Motor neuron (in vitro differentiated cells): ENCODE measurements at regions not wholly inside any gene's neighbourhood (a gene's known extent, or its start where the extent isn't known, plus 50 kb on each side); places are given as distances from the start of the nearest gene placed in this dataset.
"Not testable (repeated sequence)": the region's sequence is repeated elsewhere in the genome, so short reads cannot be mapped to it uniquely, and the experiment has no call there.

ENCODE experiments used
- ATAC-seq, 8 experiments: fragments of 200-7000 bp; cut with Tn5 transposase; replicated peaks in 6 of 8; 2 replicates each; pipeline ENCODE4 v1.8.0; 2021; ENCODE audit warnings: mild to moderate bottlenecking in 8 of 8, moderate library complexity in 8 of 8
- H3K27ac ChIP-seq, 2 donors: fragments of 250-450 bp; sonication (Bioruptor Pico); 2 replicates each; pipeline ENCODE4 v1.9.0; 2021; ENCODE audit warnings: antibody characterized with exemption in 2 of 2, mild to moderate bottlenecking in 2 of 2, moderate library complexity in 1 of 2
- H3K4me1 ChIP-seq, 2 donors: fragments of 250-450 bp; sonication (Bioruptor Pico); replicated peaks in 1 of 2; 2 replicates each; pipeline ENCODE4 v1.6.1; 2021; ENCODE audit warnings: antibody characterized with exemption in 2 of 2, mild to moderate bottlenecking in 2 of 2, moderate library complexity in 1 of 2
- H3K4me3 ChIP-seq, 5 donors: fragments of 250-450 bp; sonication (Bioruptor Pico); 2 replicates each; pipeline ENCODE4 v1.9.0; 2021; ENCODE audit warnings: antibody characterized with exemption in 5 of 5, mild to moderate bottlenecking in 5 of 5, moderate library complexity in 4 of 5
- WGBS, 10 experiments: fragments of 450-650 bp; shearing (Covaris generic); methylation state at CpG; one replicate each; pipeline ENCODE4 v1.0.0; 2022; 5-methylcytosine and 5-hydroxymethylcytosine counted together
- in situ Hi-C, 9 experiments: fragments of 400-800 bp; cut with MboI; loops; one replicate each; pipeline ENCODE4 v1.15.0; 2021; ENCODE audit warnings: low sequenced_read_pairs in 9 of 9, low pct_unique_long_range_greater_than_20kb in 2 of 9; ENCODE audit not compliant: unreplicated experiment in 9 of 9

- peak in 4 of 8 experiments; percentile 14 to 45 (median 41) for ATAC-seq
- in situ Hi-C loops = no loop called here
- Histone ChIP-seq H3K27ac (no peak overlapping the region), H3K4me3 (no peak overlapping the region), H3K4me1 (peaks cover 4 to 34% of the 10 kb centered on the region in 2 donors)
- 0 to 83% (median 52%) methylated on average over 4 to 13 of the region's 13 CpGs for WGBS, 10 experiments
These were observed 765.5 kb upstream of the PRMT6 start for GRCh38 chr1:106290805-106291501.

GRCh38 chr1:106292130-106292529 is 764.3 kb upstream of the PRMT6 start:
- peaks cover 4 to 34% of the 10 kb centered on the region in 2 donors for H3K4me1 ChIP-seq
- no peak overlapping the region for H3K4me3 ChIP-seq
- 7 to 92% (median 80%) methylated on average over 1 to 4 of the region's 4 CpGs; no CpG with 5 or more reads in 1 of the 10 experiments for WGBS, 10 experiments
- in situ Hi-C loops = no loop called here
- no peak overlapping the region for H3K27ac ChIP-seq
- ATAC-seq = peak in 2 of 8 experiments; percentile 24 to 45

GRCh38 chr1:106296431-106296830 is 760.0 kb upstream of the PRMT6 start:
- WGBS, 10 experiments = 22 to 100% (median 89%) methylated on average over 1 of the region's 1 CpG
- peaks cover 0 to 5% of the 10 kb centered on the region in 2 donors for H3K4me1 ChIP-seq
- H3K27ac ChIP-seq = no peak overlapping the region
- H3K4me3 ChIP-seq = no peak overlapping the region
- no peak for ATAC-seq
- in situ Hi-C loops = no loop called here

GRCh38 chr1:106304106-106304505 is 752.4 kb upstream of the PRMT6 start:
- no peaks in the 10 kb centered on the region for H3K4me1 ChIP-seq
- 0 to 93% (median 62%) methylated on average over 1 to 3 of the region's 3 CpGs for WGBS, 10 experiments
- H3K27ac ChIP-seq = no peak overlapping the region
- in situ Hi-C loops = no loop called here
- ATAC-seq = no peak
- no peak overlapping the region for H3K4me3 ChIP-seq

GRCh38 chr1:106319612-106320011 is 736.9 kb upstream of the PRMT6 start:
- no peak for ATAC-seq
- Histone ChIP-seq H3K4me3 (no peak overlapping the region), H3K4me1 (no peaks in the 10 kb centered on the region), H3K27ac (no peak overlapping the region)
- 6 to 100% (median 84%) methylated on average over 2 to 3 of the region's 3 CpGs; no CpG with 5 or more reads in 1 of the 10 experiments for WGBS, 10 experiments
- in situ Hi-C loops = no loop called here

- no peak for ATAC-seq
- in situ Hi-C loops = no loop called here
- 0 to 94% (median 64%) methylated on average over 1 to 5 of the region's 5 CpGs for WGBS, 10 experiments
- no peak overlapping the region for H3K27ac ChIP-seq
- H3K4me3 ChIP-seq = no peak overlapping the region
- H3K4me1 ChIP-seq = no peaks in the 10 kb centered on the region
These were observed 730.9 kb upstream of the PRMT6 start for GRCh38 chr1:106325600-106325999.

- no peak for ATAC-seq
- H3K4me1 ChIP-seq = no peaks in the 10 kb centered on the region
- 0 to 72% (median 44%) methylated on average over 1 to 4 of the region's 4 CpGs; no CpG with 5 or more reads in 2 of the 10 experiments for WGBS, 10 experiments
- H3K27ac ChIP-seq = no peak overlapping the region
- in situ Hi-C loops = no loop called here
- no peak overlapping the region for H3K4me3 ChIP-seq
These were observed 712.0 kb upstream of the PRMT6 start for GRCh38 chr1:106344494-106344893.

GRCh38 chr1:106360252-106360651 is 696.2 kb upstream of the PRMT6 start:
- no peaks in the 10 kb centered on the region for H3K4me1 ChIP-seq
- in situ Hi-C loops = no loop called here
- ATAC-seq = no peak
- no peak overlapping the region for H3K4me3 ChIP-seq
- WGBS, 10 experiments = 0 to 100% (median 75%) methylated on average over 1 to 2 of the region's 2 CpGs
- H3K27ac ChIP-seq = no peak overlapping the region

- no peak overlapping the region for H3K27ac ChIP-seq
- ATAC-seq = no peak
- H3K4me3 ChIP-seq = no peak overlapping the region
- WGBS, 10 experiments = 0 to 91% (median 73%) methylated on average over 2 to 4 of the region's 4 CpGs
- no peaks in the 10 kb centered on the region for H3K4me1 ChIP-seq
- in situ Hi-C loops = no loop called here
These were observed 689.7 kb upstream of the PRMT6 start for GRCh38 chr1:106366627-106367319.

GRCh38 chr1:106378261-106378660 is 678.2 kb upstream of the PRMT6 start:
- ATAC-seq = no peak
- no peaks in the 10 kb centered on the region for H3K4me1 ChIP-seq
- no peak overlapping the region for H3K4me3 ChIP-seq
- no peak overlapping the region for H3K27ac ChIP-seq
- in situ Hi-C loops = no loop called here

- H3K4me3 ChIP-seq = no peak overlapping the region
- H3K4me1 ChIP-seq = no peaks in the 10 kb centered on the region
- H3K27ac ChIP-seq = no peak overlapping the region
- no peak for ATAC-seq
- in situ Hi-C loops = no loop called here
- WGBS, 10 experiments = 0 to 100% (median 75%) methylated on average over 1 of the region's 1 CpG; no CpG with 5 or more reads in 1 of the 10 experiments
These were observed 675.7 kb upstream of the PRMT6 start for GRCh38 chr1:106380772-106381171.

- H3K4me1 ChIP-seq, in situ Hi-C loops, ATAC-seq, H3K4me3 ChIP-seq, H3K27ac ChIP-seq: not testable (repeated sequence)
- 3 to 100% (median 74%) methylated on average over 2 to 4 of the region's 4 CpGs for WGBS, 10 experiments
These were observed 667.3 kb upstream of the PRMT6 start for GRCh38 chr1:106389160-106389559.

GRCh38 chr1:106393046-106393445 is 663.4 kb upstream of the PRMT6 start:
- no peak overlapping the region for H3K27ac ChIP-seq
- in situ Hi-C loops = no loop called here
- H3K4me1 ChIP-seq = no peaks in the 10 kb centered on the region
- WGBS, 10 experiments = 0 to 100% (median 88%) methylated on average over 1 of the region's 1 CpG
- H3K4me3 ChIP-seq = no peak overlapping the region
- no peak for ATAC-seq

- in situ Hi-C loops = no loop called here
- Histone ChIP-seq H3K27ac (no peak overlapping the region), H3K4me3 (no peak overlapping the region), H3K4me1 (no peaks in the 10 kb centered on the region)
- no peak for ATAC-seq
These were observed 660.5 kb upstream of the PRMT6 start for GRCh38 chr1:106396020-106396419.
